Activated T-helper 1 cell treated with anti-CD3 and anti-CD28 coated beads, Interleukin-12 subunit alpha, Interleukin-12 subunit beta, Interleukin-2, Interleukin-4 antibody, amounts not matched to agents 30 ng/mL and 10 ng/mL and 1 ng/mL, durations not matched to agents 14 hours and 24 hours and 36 hours (primary cell): ENCODE measurements at regions not wholly inside any gene's neighbourhood (a gene's known extent, or its start where the extent isn't known, plus 50 kb on each side); places are given as distances from the start of the nearest gene placed in this dataset.

Experiments
- DNase-seq: peaks from one replicate; pipeline ENCODE4 v3.0.0; 2021; ENCODE audit warnings: low spot score
- H3K27ac Mint-ChIP-seq: one replicate; pipeline ENCODE4 v1.8.0; 2021; ENCODE audit warnings: mild to moderate bottlenecking, mixed read lengths
- H3K27me3 Mint-ChIP-seq: one replicate; pipeline ENCODE4 v1.8.0; 2022; ENCODE audit warnings: mild to moderate bottlenecking, moderate library complexity, mixed read lengths; ENCODE audit not compliant: insufficient read depth
- H3K36me3 Mint-ChIP-seq: one replicate; pipeline ENCODE4 v1.8.0; 2021; ENCODE audit warnings: low read depth, mixed read lengths
- H3K4me1 Mint-ChIP-seq: one replicate; pipeline ENCODE4 v1.8.0; 2021; ENCODE audit warnings: low read depth, mixed read lengths
- H3K4me3 Mint-ChIP-seq: one replicate; pipeline ENCODE4 v1.8.0; 2021; ENCODE audit warnings: mild to moderate bottlenecking, moderate library complexity, mixed read lengths
- H3K9me3 Mint-ChIP-seq: one replicate; pipeline ENCODE4 v1.8.0; 2021; ENCODE audit warnings: mixed read lengths
- intact Hi-C: fragments of 100-400 bp; cut with micrococcal nuclease; formaldehyde crosslinking; loops from one replicate; pipeline ENCODE4 v1.15.1; 2024

- Mint-ChIP-seq H3K9me3 (peaks cover 9% of the 10 kb centered on the region), H3K4me1 (no peaks in the 10 kb centered on the region), H3K27ac (no peak overlapping the region), H3K27me3 (no peaks in the 10 kb centered on the region), H3K4me3 (no peak overlapping the region), H3K36me3 (no peaks in the 10 kb centered on the region)
- intact Hi-C loops, result no loop called here
- no peak for DNase-seq
Observed at GRCh38 chr13:89708013-89708412, 1639.5 kb upstream of the MIR17HG start.

- intact Hi-C loops, result no loop called here
- Mint-ChIP-seq H3K4me1 (no peaks in the 10 kb centered on the region), H3K27me3 (no peaks in the 10 kb centered on the region), H3K36me3 (no peaks in the 10 kb centered on the region), H3K27ac (no peak overlapping the region), H3K4me3 (no peak overlapping the region), H3K9me3 (peaks cover 29% of the 10 kb centered on the region)
- no peak for DNase-seq
Observed at GRCh38 chr13:89721216-89721615, 1626.3 kb upstream of the MIR17HG start.

GRCh38 chr13:89726690-89727435 lies 1620.6 kb upstream of the MIR17HG start:
- Mint-ChIP-seq H3K36me3 (no peaks in the 10 kb centered on the region), H3K4me3 (no peak overlapping the region), H3K27ac (no peak overlapping the region), H3K27me3 (no peaks in the 10 kb centered on the region), H3K4me1 (no peaks in the 10 kb centered on the region), H3K9me3 (peaks cover 19% of the 10 kb centered on the region)
- intact Hi-C loops, result no loop called here
- no peak for DNase-seq

- Mint-ChIP-seq H3K4me3 (no peak overlapping the region), H3K27me3 (no peaks in the 10 kb centered on the region), H3K27ac (no peak overlapping the region), H3K4me1 (no peaks in the 10 kb centered on the region), H3K9me3 (peaks cover 10% of the 10 kb centered on the region), H3K36me3 (no peaks in the 10 kb centered on the region)
- intact Hi-C loops, result no loop called here
- DNase-seq, result no peak
Observed at GRCh38 chr13:89733829-89734228, 1613.7 kb upstream of the MIR17HG start.

GRCh38 chr13:89737051-89737450 lies 1610.4 kb upstream of the MIR17HG start:
- no peak for DNase-seq
- H3K27ac Mint-ChIP-seq, result no peak overlapping the region
- intact Hi-C loops, result no loop called here
- H3K27me3 Mint-ChIP-seq, result no peaks in the 10 kb centered on the region
- H3K4me3 Mint-ChIP-seq, result no peak overlapping the region
- H3K36me3 Mint-ChIP-seq, result no peaks in the 10 kb centered on the region
- peaks cover 10% of the 10 kb centered on the region for H3K9me3 Mint-ChIP-seq
- no peaks in the 10 kb centered on the region for H3K4me1 Mint-ChIP-seq

GRCh38 chr13:89738072-89738471 lies 1609.4 kb upstream of the MIR17HG start:
- Mint-ChIP-seq H3K4me1 (no peaks in the 10 kb centered on the region), H3K4me3 (no peak overlapping the region), H3K27me3 (no peaks in the 10 kb centered on the region), H3K36me3 (no peaks in the 10 kb centered on the region), H3K9me3 (peaks cover 10% of the 10 kb centered on the region), H3K27ac (no peak overlapping the region)
- intact Hi-C loops, result no loop called here
- no peak for DNase-seq

- Mint-ChIP-seq H3K4me1 (no peaks in the 10 kb centered on the region), H3K4me3 (no peak overlapping the region), H3K9me3 (peaks cover 7% of the 10 kb centered on the region), H3K27me3 (no peaks in the 10 kb centered on the region), H3K36me3 (no peaks in the 10 kb centered on the region), H3K27ac (no peak overlapping the region)
- intact Hi-C loops, result no loop called here
- DNase-seq, result no peak
Observed at GRCh38 chr13:89740994-89741685, 1606.3 kb upstream of the MIR17HG start.

- peaks cover 4% of the 10 kb centered on the region for H3K9me3 Mint-ChIP-seq
- H3K4me3 Mint-ChIP-seq, result no peak overlapping the region
- no peaks in the 10 kb centered on the region for H3K27me3 Mint-ChIP-seq
- no peak for DNase-seq
- intact Hi-C loops, result no loop called here
- no peaks in the 10 kb centered on the region for H3K36me3 Mint-ChIP-seq
- H3K27ac Mint-ChIP-seq, result no peak overlapping the region
- no peaks in the 10 kb centered on the region for H3K4me1 Mint-ChIP-seq
Observed at GRCh38 chr13:89746554-89746953, 1600.9 kb upstream of the MIR17HG start.

- DNase-seq, result no peak
- intact Hi-C loops, result no loop called here
- H3K9me3 Mint-ChIP-seq, result peaks cover 3% of the 10 kb centered on the region
- no peaks in the 10 kb centered on the region for H3K27me3 Mint-ChIP-seq
- no peak overlapping the region for H3K4me3 Mint-ChIP-seq
- no peaks in the 10 kb centered on the region for H3K36me3 Mint-ChIP-seq
- H3K4me1 Mint-ChIP-seq, result no peaks in the 10 kb centered on the region
- no peak overlapping the region for H3K27ac Mint-ChIP-seq
Observed at GRCh38 chr13:89748716-89749115, 1598.8 kb upstream of the MIR17HG start.

- no peak for DNase-seq
- Mint-ChIP-seq H3K4me3 (no peak overlapping the region), H3K9me3 (no peaks in the 10 kb centered on the region), H3K4me1 (no peaks in the 10 kb centered on the region), H3K36me3 (no peaks in the 10 kb centered on the region), H3K27ac (no peak overlapping the region), H3K27me3 (no peaks in the 10 kb centered on the region)
- intact Hi-C loops, result no loop called here
Observed at GRCh38 chr13:89749888-89750287, 1597.6 kb upstream of the MIR17HG start.

- no peaks in the 10 kb centered on the region for H3K4me1 Mint-ChIP-seq
- no peaks in the 10 kb centered on the region for H3K9me3 Mint-ChIP-seq
- no peaks in the 10 kb centered on the region for H3K36me3 Mint-ChIP-seq
- no peak overlapping the region for H3K4me3 Mint-ChIP-seq
- intact Hi-C loops, result no loop called here
- H3K27ac Mint-ChIP-seq, result no peak overlapping the region
- no peaks in the 10 kb centered on the region for H3K27me3 Mint-ChIP-seq
- DNase-seq, result no peak
Observed at GRCh38 chr13:89750371-89750770, 1597.1 kb upstream of the MIR17HG start.

- H3K27ac Mint-ChIP-seq, result no peak overlapping the region
- H3K27me3 Mint-ChIP-seq, result no peaks in the 10 kb centered on the region
- no peak overlapping the region for H3K4me3 Mint-ChIP-seq
- H3K4me1 Mint-ChIP-seq, result no peaks in the 10 kb centered on the region
- DNase-seq, result no peak
- H3K9me3 Mint-ChIP-seq, result no peaks in the 10 kb centered on the region
- H3K36me3 Mint-ChIP-seq, result no peaks in the 10 kb centered on the region
- intact Hi-C loops, result no loop called here
Observed at GRCh38 chr13:89751432-89751930, 1596.0 kb upstream of the MIR17HG start.

GRCh38 chr13:89752394-89752793 lies 1595.1 kb upstream of the MIR17HG start:
- Mint-ChIP-seq H3K36me3 (no peaks in the 10 kb centered on the region), H3K27ac (no peak overlapping the region), H3K9me3 (no peaks in the 10 kb centered on the region), H3K27me3 (no peaks in the 10 kb centered on the region), H3K4me3 (no peak overlapping the region), H3K4me1 (no peaks in the 10 kb centered on the region)
- no peak for DNase-seq
- intact Hi-C loops, result no loop called here
